Neural cell (in vitro differentiated cells): ENCODE measurements at regions not wholly inside any gene's neighbourhood (a gene's known extent, or its start where the extent isn't known, plus 50 kb on each side); places are given as distances from the start of the nearest gene placed in this dataset.

Source experiments
- EP300 ChIP-seq: fragments of 450-650 bp; conservative IDR thresholded peaks from 2 replicates; pipeline ENCODE4 v1.6.1; 2014; ENCODE audit warnings: antibody characterized with exemption, mild to moderate bottlenecking, moderate library complexity; ENCODE audit not compliant: poor library complexity, severe bottlenecking
- EZH2 ChIP-seq: fragments of 200-600, 300-800 bp; shearing (Covaris generic), sonication (generic); IDR thresholded peaks from 2 replicates; pipeline ENCODE4 v1.6.1; 2014; ENCODE audit warnings: antibody characterized with exemption, low read length, borderline replicate concordance, mild to moderate bottlenecking; ENCODE audit not compliant: insufficient read depth, poor library complexity, severe bottlenecking
- MXI1 ChIP-seq: fragments of 450-650 bp; conservative IDR thresholded peaks from 2 replicates; pipeline ENCODE4 v1.6.1; 2014; ENCODE audit warnings: antibody characterized with exemption, mild to moderate bottlenecking; ENCODE audit not compliant: poor library complexity, severe bottlenecking
- POLR2AphosphoS5 ChIP-seq: IDR thresholded peaks from 2 replicates; pipeline ENCODE4 v1.6.1; 2012
- RAD21 ChIP-seq: fragments of 450-650 bp; conservative IDR thresholded peaks from 2 replicates; pipeline ENCODE4 v1.6.1; 2014; ENCODE audit warnings: antibody characterized with exemption, mild to moderate bottlenecking, moderate library complexity
- SMC3 ChIP-seq: fragments of 450-650 bp; conservative IDR thresholded peaks from 2 replicates; pipeline ENCODE4 v1.6.1; 2014; ENCODE audit warnings: antibody characterized with exemption, mild to moderate bottlenecking, moderate library complexity; ENCODE audit not compliant: poor library complexity
- TAF1 ChIP-seq: IDR thresholded peaks from 2 replicates; pipeline ENCODE4 v1.6.1; 2012; ENCODE audit warnings: low read depth
- TF ChIP-seq, protein P1 (sequence below): fragments of 450-650 bp; IDR thresholded peaks from 2 replicates; pipeline ENCODE4 v1.5.1; 2014; ENCODE audit warnings: antibody characterized with exemption, mild to moderate bottlenecking, moderate library complexity; ENCODE audit not compliant: poor library complexity, severe bottlenecking
- TF ChIP-seq, protein P2 (sequence below): IDR thresholded peaks from 2 replicates; pipeline ENCODE4 v1.6.1; 2012; ENCODE audit warnings: borderline replicate concordance

DNA sequence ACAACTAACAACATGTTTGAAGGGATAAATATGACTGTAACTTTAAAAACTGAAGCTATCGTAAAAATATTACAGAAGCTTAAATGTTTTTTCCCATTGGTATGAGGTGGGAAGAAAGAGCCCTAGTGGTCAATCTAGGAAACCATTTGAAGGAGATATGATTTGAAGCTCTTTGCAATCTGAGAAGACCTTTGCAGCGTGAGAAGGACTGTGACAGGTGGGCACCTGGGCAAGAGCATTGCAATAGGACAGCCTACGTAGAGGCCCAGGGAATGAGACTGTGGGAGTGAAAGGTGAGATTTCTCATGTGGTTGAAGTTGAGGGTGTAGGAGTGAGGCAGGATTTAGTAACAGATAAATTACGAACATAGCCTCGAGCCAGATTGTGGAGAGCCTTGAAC, 108.0 kb upstream of the PDE7B start:
- TF ChIP-seq, protein P1, sequence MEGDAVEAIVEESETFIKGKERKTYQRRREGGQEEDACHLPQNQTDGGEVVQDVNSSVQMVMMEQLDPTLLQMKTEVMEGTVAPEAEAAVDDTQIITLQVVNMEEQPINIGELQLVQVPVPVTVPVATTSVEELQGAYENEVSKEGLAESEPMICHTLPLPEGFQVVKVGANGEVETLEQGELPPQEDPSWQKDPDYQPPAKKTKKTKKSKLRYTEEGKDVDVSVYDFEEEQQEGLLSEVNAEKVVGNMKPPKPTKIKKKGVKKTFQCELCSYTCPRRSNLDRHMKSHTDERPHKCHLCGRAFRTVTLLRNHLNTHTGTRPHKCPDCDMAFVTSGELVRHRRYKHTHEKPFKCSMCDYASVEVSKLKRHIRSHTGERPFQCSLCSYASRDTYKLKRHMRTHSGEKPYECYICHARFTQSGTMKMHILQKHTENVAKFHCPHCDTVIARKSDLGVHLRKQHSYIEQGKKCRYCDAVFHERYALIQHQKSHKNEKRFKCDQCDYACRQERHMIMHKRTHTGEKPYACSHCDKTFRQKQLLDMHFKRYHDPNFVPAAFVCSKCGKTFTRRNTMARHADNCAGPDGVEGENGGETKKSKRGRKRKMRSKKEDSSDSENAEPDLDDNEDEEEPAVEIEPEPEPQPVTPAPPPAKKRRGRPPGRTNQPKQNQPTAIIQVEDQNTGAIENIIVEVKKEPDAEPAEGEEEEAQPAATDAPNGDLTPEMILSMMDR: no peak
- TF ChIP-seq RAD21 (no peak), TAF1 (no peak), EP300 (no peak), POLR2AphosphoS5 (no peak), MXI1 (no peak), SMC3 (no peak), EZH2 (no peak)
- TF ChIP-seq, protein P2, sequence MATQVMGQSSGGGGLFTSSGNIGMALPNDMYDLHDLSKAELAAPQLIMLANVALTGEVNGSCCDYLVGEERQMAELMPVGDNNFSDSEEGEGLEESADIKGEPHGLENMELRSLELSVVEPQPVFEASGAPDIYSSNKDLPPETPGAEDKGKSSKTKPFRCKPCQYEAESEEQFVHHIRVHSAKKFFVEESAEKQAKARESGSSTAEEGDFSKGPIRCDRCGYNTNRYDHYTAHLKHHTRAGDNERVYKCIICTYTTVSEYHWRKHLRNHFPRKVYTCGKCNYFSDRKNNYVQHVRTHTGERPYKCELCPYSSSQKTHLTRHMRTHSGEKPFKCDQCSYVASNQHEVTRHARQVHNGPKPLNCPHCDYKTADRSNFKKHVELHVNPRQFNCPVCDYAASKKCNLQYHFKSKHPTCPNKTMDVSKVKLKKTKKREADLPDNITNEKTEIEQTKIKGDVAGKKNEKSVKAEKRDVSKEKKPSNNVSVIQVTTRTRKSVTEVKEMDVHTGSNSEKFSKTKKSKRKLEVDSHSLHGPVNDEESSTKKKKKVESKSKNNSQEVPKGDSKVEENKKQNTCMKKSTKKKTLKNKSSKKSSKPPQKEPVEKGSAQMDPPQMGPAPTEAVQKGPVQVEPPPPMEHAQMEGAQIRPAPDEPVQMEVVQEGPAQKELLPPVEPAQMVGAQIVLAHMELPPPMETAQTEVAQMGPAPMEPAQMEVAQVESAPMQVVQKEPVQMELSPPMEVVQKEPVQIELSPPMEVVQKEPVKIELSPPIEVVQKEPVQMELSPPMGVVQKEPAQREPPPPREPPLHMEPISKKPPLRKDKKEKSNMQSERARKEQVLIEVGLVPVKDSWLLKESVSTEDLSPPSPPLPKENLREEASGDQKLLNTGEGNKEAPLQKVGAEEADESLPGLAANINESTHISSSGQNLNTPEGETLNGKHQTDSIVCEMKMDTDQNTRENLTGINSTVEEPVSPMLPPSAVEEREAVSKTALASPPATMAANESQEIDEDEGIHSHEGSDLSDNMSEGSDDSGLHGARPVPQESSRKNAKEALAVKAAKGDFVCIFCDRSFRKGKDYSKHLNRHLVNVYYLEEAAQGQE: no peak
